ENCODE measurements at regions not wholly inside any gene's neighbourhood (a gene's known extent, or its start where the extent isn't known, plus 50 kb on each side); places are given as distances from the start of the nearest gene placed in this dataset.
"Not testable (repeated sequence)": the region's sequence is repeated elsewhere in the genome, so short reads cannot be mapped to it uniquely, and the experiment has no call there.

DNA sequence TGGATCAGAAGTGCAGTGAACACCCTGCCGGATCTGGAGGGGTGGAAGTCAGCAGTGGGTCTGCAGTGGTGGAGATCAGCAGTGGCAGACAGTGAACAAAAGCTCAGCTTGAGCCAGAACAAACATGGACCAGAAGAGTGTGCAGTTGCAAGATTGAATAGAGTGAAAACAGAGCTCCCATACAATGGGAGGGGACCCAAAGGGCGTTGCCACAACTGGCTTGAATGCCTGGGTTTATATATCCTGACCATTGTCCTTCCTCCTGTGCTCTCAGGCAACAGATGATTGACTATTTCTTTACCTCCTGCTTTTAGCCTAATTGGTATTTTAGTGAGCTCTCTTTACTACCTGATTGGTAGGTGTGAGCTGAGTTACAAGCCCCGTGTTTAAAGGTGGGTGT is 522.1 kb downstream of the TMEM135 start:
- not testable (repeated sequence) for TF ChIP-seq CTCF, POLR2A (IDR thresholded peaks at IDR 0.05)

Data from Peyer's patch (tissue), 4 donors.